ENCODE measurements at regions not wholly inside any gene's neighbourhood (a gene's known extent, or its start where the extent isn't known, plus 50 kb on each side); places are given as distances from the start of the nearest gene placed in this dataset.

DNA sequence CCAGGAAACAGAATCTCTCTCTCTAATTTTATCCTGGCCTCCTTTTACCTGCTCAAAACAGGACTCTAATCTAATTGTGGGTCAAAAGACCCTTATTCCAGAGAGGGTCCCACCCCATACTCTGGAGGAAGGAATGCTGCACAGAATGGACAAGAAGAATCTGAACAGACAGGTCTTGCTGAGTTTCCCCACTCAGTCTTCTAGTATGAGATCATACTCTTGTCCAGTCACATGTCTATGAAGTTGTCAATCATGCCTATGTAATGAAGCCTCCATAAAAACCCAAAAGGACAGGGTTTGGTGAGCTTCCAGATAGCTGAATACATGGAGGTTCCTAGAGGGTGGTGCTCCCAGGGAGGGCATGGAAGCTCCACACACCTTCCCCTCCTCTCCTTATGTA is 123.9 kb upstream of the FER start:
- TF ChIP-seq, protein P1, sequence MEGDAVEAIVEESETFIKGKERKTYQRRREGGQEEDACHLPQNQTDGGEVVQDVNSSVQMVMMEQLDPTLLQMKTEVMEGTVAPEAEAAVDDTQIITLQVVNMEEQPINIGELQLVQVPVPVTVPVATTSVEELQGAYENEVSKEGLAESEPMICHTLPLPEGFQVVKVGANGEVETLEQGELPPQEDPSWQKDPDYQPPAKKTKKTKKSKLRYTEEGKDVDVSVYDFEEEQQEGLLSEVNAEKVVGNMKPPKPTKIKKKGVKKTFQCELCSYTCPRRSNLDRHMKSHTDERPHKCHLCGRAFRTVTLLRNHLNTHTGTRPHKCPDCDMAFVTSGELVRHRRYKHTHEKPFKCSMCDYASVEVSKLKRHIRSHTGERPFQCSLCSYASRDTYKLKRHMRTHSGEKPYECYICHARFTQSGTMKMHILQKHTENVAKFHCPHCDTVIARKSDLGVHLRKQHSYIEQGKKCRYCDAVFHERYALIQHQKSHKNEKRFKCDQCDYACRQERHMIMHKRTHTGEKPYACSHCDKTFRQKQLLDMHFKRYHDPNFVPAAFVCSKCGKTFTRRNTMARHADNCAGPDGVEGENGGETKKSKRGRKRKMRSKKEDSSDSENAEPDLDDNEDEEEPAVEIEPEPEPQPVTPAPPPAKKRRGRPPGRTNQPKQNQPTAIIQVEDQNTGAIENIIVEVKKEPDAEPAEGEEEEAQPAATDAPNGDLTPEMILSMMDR (IDR thresholded peaks at IDR 0.05; ENCODE audit: control insufficient read depth, extremely low read depth, insufficient read depth): no peak
- no peak overlapping the region for H3K4me3 ChIP-seq (ENCODE audit: low read depth, low read length)
- no peak for DNase-seq (ENCODE audit: low read depth)

DNA sequence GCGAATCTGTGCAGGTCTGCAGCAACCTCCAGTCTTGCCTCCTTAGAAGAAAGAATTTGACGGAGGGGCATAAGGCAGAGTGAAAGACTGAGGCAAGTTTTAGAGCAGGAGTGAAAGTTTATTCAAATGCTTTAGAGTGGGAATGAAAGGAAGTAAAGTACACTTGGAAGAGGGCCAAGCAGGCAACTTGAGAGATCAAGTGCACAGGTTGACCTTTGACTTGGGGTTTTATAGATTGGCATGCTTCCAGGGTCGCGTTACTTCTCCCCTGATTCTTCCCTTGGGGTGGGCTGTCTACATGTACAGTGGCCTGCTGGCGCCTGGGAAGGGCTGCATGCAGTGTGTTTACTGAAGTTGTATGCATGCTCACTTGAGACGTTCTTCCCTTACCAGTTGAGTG is 127.2 kb upstream of the FER start:
- H3K4me3 ChIP-seq (ENCODE audit: low read depth, low read length): no peak overlapping the region
- DNase-seq (ENCODE audit: low read depth): no peak
- TF ChIP-seq, protein P1 (IDR thresholded peaks at IDR 0.05; ENCODE audit: control insufficient read depth, extremely low read depth, insufficient read depth): no peak

GRCh38 chr5:108619815-108620214 is 127.9 kb upstream of the FER start:
- TF ChIP-seq, protein P1 (IDR thresholded peaks at IDR 0.05; ENCODE audit: control insufficient read depth, extremely low read depth, insufficient read depth): no peak
- DNase-seq (ENCODE audit: low read depth): no peak
- no peak overlapping the region for H3K4me3 ChIP-seq (ENCODE audit: low read depth, low read length)

DNA sequence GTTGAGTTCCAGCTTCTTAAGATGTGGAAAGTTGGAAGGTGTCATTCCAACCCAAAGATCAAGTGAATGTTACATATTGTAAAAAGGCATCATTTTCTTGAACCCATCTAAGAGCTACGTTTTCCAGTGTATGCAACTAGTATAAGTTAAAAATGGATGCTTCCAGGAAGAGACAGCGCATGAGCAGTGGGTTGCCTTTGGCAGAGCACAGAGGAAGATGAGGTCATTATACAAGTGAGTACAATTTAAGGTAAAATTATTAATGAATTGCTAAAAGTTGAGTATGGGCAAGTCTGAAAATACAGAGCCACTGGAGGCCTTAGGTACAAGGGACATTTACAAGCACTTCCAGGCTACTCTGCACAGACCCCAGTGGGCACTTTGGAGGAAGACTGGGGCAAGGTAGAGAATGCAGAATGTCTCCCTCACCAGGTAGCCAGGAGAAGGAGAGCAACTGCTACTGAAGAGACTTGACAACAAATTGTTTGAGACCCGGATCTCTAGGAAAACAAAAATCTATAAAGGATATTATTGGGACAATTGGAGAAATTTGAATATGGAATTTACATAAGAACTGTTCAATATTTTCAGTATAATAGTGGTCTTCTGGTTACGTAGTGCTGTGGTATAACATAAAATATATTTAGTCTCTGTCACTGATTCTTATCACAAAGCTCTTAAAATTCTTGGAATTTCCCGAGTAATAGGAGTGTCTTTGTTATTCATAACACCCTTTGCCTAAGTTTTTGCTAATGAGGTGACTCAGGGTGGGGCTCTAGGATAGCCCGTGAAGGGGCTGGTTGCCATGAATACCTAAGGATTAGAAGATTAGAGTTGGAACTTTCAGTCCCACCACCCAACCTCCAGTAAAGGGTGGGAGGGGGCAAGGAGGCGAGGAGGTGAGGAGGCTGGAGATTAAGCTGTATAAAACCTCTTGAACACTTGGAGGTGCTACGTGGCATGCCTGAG is 129.9 kb upstream of the FER start:
- H3K4me3 ChIP-seq (ENCODE audit: low read depth, low read length): no peak overlapping the region
- TF ChIP-seq, protein P1 (IDR thresholded peaks at IDR 0.05; ENCODE audit: control insufficient read depth, extremely low read depth, insufficient read depth): no peak
- no peak for DNase-seq (ENCODE audit: low read depth)

GRCh38 chr5:108615216-108615615 is 132.5 kb upstream of the FER start:
- no peak for DNase-seq (ENCODE audit: low read depth)
- TF ChIP-seq, protein P1 (IDR thresholded peaks at IDR 0.05; ENCODE audit: control insufficient read depth, extremely low read depth, insufficient read depth): no peak
- H3K4me3 ChIP-seq (ENCODE audit: low read depth, low read length): no peak overlapping the region

GRCh38 chr5:108607421-108607820 is 140.3 kb upstream of the FER start:
- no peak overlapping the region for H3K4me3 ChIP-seq (ENCODE audit: low read depth, low read length)
- DNase-seq (ENCODE audit: low read depth): no peak
- TF ChIP-seq, protein P1 (IDR thresholded peaks at IDR 0.05; ENCODE audit: control insufficient read depth, extremely low read depth, insufficient read depth): no peak

All from LNCaP clone FGC (cell line).